Left lung (tissue), 4 donors: ENCODE measurements at regions not wholly inside any gene's neighbourhood (a gene's known extent, or its start where the extent isn't known, plus 50 kb on each side); places are given as distances from the start of the nearest gene placed in this dataset.
A peak's percentile ranks its signal among the peaks of the same experiment; 100 is the strongest.

Experiments used
- ATAC-seq: fragments of 200-7000 bp; cut with Tn5 transposase; one replicate; pipeline ENCODE4 v1.9.1; 2020; ENCODE audit warnings: moderate library complexity
- DNase-seq, 4 donors: peaks; one replicate each; pipeline ENCODE4 v3.0.0-alpha.2; 2013 to 2020
- H3K27ac ChIP-seq, 2 donors: fragments of 200-600 bp; sonication (generic) in 1 of 2; one replicate each; pipeline versions ENCODE4 v1.5.0 to v1.8.0; 2020 to 2021
- H3K27me3 ChIP-seq, 2 donors: fragments of 200-600 bp; sonication (generic) in 1 of 2; one replicate each; pipeline versions ENCODE4 v1.5.0 to v1.8.0; 2020 to 2021
- H3K36me3 ChIP-seq, 2 donors: fragments of 200-600 bp; sonication (generic) in 1 of 2; one replicate each; pipeline versions ENCODE4 v1.5.0 to v1.8.0; 2020 to 2021
- H3K4me1 ChIP-seq, 2 donors: fragments of 200-600 bp; one replicate each; pipeline ENCODE4 v1.8.0; 2021
- H3K4me3 ChIP-seq, 2 donors: fragments of 200-600 bp; sonication (generic) in 1 of 2; one replicate each; pipeline versions ENCODE4 v1.5.0 to v1.8.0; 2020 to 2021; ENCODE audit warnings: mild to moderate bottlenecking in 1 of 2
- H3K9me3 ChIP-seq, 2 donors: fragments of 200-600 bp; sonication (generic) in 1 of 2; one replicate each; pipeline versions ENCODE4 v1.5.0 to v1.8.0; 2020 to 2021
- intact Hi-C, 2 donors: fragments of 100-400 bp; cut with DNase I; formaldehyde crosslinking; loops; one replicate each; pipeline versions ENCODE4 v1.11.2 to v1.14.2; 2022
- TF ChIP-seq, protein P1 (sequence below), 2 donors: fragments of 200-600 bp; sonication (generic) in 1 of 2; IDR thresholded peaks; one replicate each; pipeline versions ENCODE4 v1.5.0 to v1.8.0; 2021; ENCODE audit warnings: antibody characterized with exemption in 2 of 2
- donor health status: DM: no; HTN: yes; CAD: no.
- donor health status: DM: no; HTN: no; CAD: no.

DNA sequence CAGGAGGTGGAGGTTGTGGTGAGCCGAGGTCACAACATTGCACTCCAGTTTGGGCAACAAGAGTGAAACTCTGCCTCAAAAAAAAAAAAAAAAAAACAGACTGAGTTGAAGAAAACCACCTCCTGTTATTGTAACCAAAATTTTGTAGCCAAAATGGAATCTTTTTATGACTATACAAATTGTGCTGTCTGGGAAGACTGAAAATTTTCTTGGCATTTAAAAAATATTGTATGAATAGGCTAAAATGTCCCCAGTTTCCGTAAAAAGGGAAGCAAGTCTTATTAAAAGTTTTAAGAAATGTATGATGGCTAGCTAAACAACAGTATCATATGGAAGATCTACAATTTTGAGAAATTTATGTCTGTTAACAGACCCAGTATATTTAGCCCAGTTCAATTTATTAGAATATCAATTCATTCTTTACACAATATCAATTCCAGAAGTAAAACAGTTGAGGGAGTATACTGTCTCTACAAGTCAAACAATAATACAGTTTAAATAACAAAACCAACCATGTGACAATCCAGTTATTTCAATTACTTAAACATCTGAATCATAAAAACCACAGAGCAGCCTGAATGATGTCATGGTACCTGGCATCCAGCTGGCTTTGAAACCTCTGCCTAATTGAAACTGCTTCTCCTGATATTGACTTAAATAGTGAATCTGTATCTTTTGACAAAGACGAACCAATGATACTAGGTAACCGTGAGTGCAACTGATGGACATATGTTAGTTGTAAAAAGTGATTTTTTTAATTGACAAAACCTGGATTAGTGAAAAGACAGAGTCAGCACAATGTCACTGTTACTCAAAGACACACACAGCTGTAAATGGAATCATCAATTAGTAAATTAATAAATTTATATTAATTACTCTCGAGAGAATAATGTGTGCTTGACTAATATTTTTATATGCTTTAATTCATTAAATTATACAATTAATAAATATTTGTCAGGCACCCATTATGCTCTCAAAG lies 166.6 kb upstream of the MARCKS start:
- TF ChIP-seq, protein P1, sequence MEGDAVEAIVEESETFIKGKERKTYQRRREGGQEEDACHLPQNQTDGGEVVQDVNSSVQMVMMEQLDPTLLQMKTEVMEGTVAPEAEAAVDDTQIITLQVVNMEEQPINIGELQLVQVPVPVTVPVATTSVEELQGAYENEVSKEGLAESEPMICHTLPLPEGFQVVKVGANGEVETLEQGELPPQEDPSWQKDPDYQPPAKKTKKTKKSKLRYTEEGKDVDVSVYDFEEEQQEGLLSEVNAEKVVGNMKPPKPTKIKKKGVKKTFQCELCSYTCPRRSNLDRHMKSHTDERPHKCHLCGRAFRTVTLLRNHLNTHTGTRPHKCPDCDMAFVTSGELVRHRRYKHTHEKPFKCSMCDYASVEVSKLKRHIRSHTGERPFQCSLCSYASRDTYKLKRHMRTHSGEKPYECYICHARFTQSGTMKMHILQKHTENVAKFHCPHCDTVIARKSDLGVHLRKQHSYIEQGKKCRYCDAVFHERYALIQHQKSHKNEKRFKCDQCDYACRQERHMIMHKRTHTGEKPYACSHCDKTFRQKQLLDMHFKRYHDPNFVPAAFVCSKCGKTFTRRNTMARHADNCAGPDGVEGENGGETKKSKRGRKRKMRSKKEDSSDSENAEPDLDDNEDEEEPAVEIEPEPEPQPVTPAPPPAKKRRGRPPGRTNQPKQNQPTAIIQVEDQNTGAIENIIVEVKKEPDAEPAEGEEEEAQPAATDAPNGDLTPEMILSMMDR (IDR thresholded peaks at IDR 0.05): no peak
- Histone ChIP-seq H3K27me3 (no peaks in the 10 kb centered on the region), H3K9me3 (no peaks in the 10 kb centered on the region), H3K27ac (no peak overlapping the region), H3K4me1 (peaks cover 0 to 6% of the 10 kb centered on the region in 2 donors), H3K36me3 (no peaks in the 10 kb centered on the region), H3K4me3 (no peak overlapping the region)
- DNase-seq (no peak), ATAC-seq (peak; percentile 44)
- intact Hi-C loops: no loop called here

DNA sequence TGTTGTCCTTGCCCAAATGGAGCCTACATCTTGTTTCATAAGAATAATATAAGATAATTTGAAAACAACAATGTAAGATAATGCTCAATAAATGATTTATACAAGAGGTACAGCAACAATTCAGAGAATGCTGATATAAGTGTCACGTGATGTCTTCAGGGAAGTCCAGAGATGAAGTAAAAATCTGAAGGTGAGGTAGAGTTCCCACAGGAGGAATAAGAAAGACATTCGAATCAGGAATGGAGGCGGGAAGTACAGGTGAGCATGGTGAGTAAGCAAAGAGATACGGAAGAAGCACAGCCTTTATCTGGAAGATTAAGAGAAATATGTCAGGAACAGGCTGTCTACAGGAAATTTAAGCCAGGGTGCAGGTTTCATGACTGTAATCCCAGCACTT lies 165.9 kb upstream of the MARCKS start:
- Histone ChIP-seq H3K27ac (no peak overlapping the region), H3K27me3 (no peaks in the 10 kb centered on the region), H3K4me3 (no peak overlapping the region), H3K9me3 (no peaks in the 10 kb centered on the region), H3K4me1 (peaks cover 0 to 13% of the 10 kb centered on the region in 2 donors), H3K36me3 (no peaks in the 10 kb centered on the region)
- intact Hi-C loops: no loop called here
- no peak for ATAC-seq
- no peak for DNase-seq
- TF ChIP-seq, protein P1 (IDR thresholded peaks at IDR 0.05): no peak

DNA sequence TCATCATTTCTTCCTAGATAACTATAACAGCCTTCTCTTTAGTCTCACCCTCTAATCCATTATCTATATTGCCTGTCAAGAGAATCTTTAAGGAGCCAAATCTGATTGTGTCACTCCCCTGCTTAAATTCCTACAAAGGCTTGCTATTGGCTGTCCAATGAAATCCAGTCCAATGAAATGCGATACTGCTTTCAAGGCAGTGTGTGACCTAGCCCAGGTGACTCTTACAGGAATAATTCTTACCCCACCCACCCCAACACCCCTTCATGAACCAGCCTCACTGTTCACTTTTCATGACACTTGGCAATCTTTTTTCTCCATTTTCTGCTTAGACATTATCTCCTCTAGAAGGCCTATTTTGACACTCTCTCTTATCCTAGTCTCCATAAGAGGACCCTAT lies 163.3 kb upstream of the MARCKS start:
- no peaks in the 10 kb centered on the region for H3K9me3 ChIP-seq
- H3K4me3 ChIP-seq: no peak overlapping the region
- H3K4me1 ChIP-seq: peaks cover 7 to 32% of the 10 kb centered on the region in 2 donors
- intact Hi-C loops: no loop called here
- H3K36me3 ChIP-seq: no peaks in the 10 kb centered on the region
- DNase-seq (no peak), ATAC-seq (no peak)
- no peak overlapping the region for H3K27ac ChIP-seq
- H3K27me3 ChIP-seq: no peaks in the 10 kb centered on the region
- TF ChIP-seq, protein P1 (IDR thresholded peaks at IDR 0.05): no peak

DNA sequence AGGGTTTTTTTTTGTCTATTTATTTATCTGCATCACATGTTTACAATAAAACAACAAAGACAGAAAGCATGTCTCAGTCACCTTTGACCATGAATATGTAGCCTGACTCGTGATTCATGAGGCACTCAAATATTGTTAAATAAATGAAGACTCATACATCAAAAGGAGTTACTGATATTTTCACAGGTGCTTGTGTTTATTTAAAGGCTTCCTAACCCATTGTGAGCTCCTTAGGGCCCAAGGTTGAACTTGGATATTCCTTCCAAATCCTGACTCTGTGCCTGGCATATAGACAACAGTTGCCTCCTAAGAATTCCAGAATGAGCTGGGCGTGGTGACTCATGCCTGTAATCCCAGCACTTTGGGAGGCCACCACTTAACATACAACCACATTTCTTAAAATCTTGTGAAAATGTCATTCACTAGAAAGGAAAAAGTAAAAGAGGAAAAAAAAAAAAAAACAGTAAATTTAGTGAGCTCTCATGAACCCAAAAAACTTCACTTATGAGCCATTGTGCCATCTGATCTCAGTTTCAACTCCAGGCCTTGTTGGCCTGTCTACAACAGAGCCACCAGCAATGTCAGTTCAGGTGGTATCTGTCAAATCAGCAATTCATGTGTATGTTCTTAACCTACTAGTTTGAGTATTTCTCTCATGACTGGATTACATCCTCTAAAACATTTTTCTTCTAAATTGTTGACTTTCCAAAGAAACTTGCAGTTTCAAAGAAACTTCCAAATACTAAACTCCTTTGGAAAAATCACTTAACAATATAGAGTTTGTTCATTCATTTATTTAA lies 162.7 kb upstream of the MARCKS start:
- ATAC-seq (no peak), DNase-seq (no peak)
- H3K27ac ChIP-seq: peak overlapping the region in 1 of 2 donors; percentile 55
- no peaks in the 10 kb centered on the region for H3K36me3 ChIP-seq
- TF ChIP-seq, protein P1 (IDR thresholded peaks at IDR 0.05): no peak
- peaks cover 7 to 32% of the 10 kb centered on the region in 2 donors for H3K4me1 ChIP-seq
- H3K27me3 ChIP-seq: no peaks in the 10 kb centered on the region
- no peaks in the 10 kb centered on the region for H3K9me3 ChIP-seq
- intact Hi-C loops: no loop called here
- no peak overlapping the region for H3K4me3 ChIP-seq

DNA sequence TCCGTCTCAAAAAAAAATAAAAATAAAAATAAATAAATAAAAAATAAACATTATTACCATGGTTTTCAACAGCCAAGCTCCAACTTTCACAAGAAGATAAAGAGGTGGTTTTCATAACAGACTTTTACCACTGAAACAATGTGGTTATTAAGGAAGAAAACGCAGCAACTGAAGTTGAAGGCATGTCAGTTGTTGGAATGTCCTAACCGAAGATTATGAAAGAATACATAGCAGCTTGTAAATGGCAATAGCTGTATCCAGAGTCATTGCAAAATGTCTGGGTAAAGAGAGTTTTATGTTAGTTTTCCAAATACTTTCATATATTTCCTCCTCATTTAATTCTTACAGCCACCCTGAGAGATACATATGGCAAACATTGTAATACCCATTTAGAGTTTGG lies 161.6 kb upstream of the MARCKS start:
- Histone ChIP-seq H3K4me1 (peaks cover 7 to 32% of the 10 kb centered on the region in 2 donors), H3K4me3 (no peak overlapping the region), H3K9me3 (no peaks in the 10 kb centered on the region), H3K27me3 (no peaks in the 10 kb centered on the region), H3K27ac (peak overlapping the region; percentile 15 to 55), H3K36me3 (no peaks in the 10 kb centered on the region)
- ATAC-seq (peak; percentile 15), DNase-seq (peak in 2 of 4 donors; percentile 60 to 74)
- intact Hi-C loops: no loop called here
- TF ChIP-seq, protein P1 (IDR thresholded peaks at IDR 0.05): no peak
